T-helper 1 cell (primary cell): ENCODE measurements at regions not wholly inside any gene's neighbourhood (a gene's known extent, or its start where the extent isn't known, plus 50 kb on each side); places are given as distances from the start of the nearest gene placed in this dataset.
"Not testable (repeated sequence)": the region's sequence is repeated elsewhere in the genome, so short reads cannot be mapped to it uniquely, and the experiment has no call there.

ENCODE experiments used
- DNase-seq, 5 donors: peaks; one replicate each; pipeline ENCODE4 v3.0.0-alpha.2; 2012 to 2020

- no peak for DNase-seq
These were observed 222.5 kb upstream of the TCERG1L start for GRCh38 chr10:131533846-131534526.

- DNase-seq = no peak
These were observed 223.3 kb upstream of the TCERG1L start for GRCh38 chr10:131534836-131535235.

GRCh38 chr10:131536676-131537075 lies 225.2 kb upstream of the TCERG1L start:
- DNase-seq = no peak

- no peak for DNase-seq
These were observed 225.8 kb upstream of the TCERG1L start for GRCh38 chr10:131537281-131537680.

GRCh38 chr10:131544495-131544894 lies 233.0 kb upstream of the TCERG1L start:
- no peak for DNase-seq

- no peak for DNase-seq
These were observed 234.7 kb upstream of the TCERG1L start for GRCh38 chr10:131546086-131546810.

- no peak for DNase-seq
These were observed 235.7 kb upstream of the TCERG1L start for GRCh38 chr10:131547129-131547799.

- no peak for DNase-seq
These were observed 236.7 kb upstream of the TCERG1L start for GRCh38 chr10:131548176-131548575.

GRCh38 chr10:131549116-131549515 lies 237.6 kb upstream of the TCERG1L start:
- DNase-seq = no peak

- no peak for DNase-seq
These were observed 241.6 kb upstream of the TCERG1L start for GRCh38 chr10:131553121-131553520.

GRCh38 chr10:131553581-131553980 lies 242.1 kb upstream of the TCERG1L start:
- no peak for DNase-seq

- DNase-seq = no peak
These were observed 243.3 kb upstream of the TCERG1L start for GRCh38 chr10:131554821-131555220.

GRCh38 chr10:131555406-131555805 lies 243.9 kb upstream of the TCERG1L start:
- DNase-seq = no peak

- DNase-seq = no peak
These were observed 244.8 kb upstream of the TCERG1L start for GRCh38 chr10:131556061-131556896.

- no peak for DNase-seq
These were observed 245.5 kb upstream of the TCERG1L start for GRCh38 chr10:131556897-131557495.

GRCh38 chr10:131557956-131558355 lies 246.4 kb upstream of the TCERG1L start:
- not testable (repeated sequence) for DNase-seq

GRCh38 chr10:131559450-131559911 lies 248.0 kb upstream of the TCERG1L start:
- DNase-seq = no peak

GRCh38 chr10:131560166-131560565 lies 248.6 kb upstream of the TCERG1L start:
- DNase-seq = no peak

GRCh38 chr10:131560706-131561355 lies 249.3 kb upstream of the TCERG1L start:
- no peak for DNase-seq

- DNase-seq = no peak
These were observed 250.4 kb upstream of the TCERG1L start for GRCh38 chr10:131561897-131562296.

- no peak for DNase-seq
These were observed 251.9 kb upstream of the TCERG1L start for GRCh38 chr10:131563411-131563810.
